ENCODE measurements at regions not wholly inside any gene's neighbourhood (a gene's known extent, or its start where the extent isn't known, plus 50 kb on each side); places are given as distances from the start of the nearest gene placed in this dataset.

DNA sequence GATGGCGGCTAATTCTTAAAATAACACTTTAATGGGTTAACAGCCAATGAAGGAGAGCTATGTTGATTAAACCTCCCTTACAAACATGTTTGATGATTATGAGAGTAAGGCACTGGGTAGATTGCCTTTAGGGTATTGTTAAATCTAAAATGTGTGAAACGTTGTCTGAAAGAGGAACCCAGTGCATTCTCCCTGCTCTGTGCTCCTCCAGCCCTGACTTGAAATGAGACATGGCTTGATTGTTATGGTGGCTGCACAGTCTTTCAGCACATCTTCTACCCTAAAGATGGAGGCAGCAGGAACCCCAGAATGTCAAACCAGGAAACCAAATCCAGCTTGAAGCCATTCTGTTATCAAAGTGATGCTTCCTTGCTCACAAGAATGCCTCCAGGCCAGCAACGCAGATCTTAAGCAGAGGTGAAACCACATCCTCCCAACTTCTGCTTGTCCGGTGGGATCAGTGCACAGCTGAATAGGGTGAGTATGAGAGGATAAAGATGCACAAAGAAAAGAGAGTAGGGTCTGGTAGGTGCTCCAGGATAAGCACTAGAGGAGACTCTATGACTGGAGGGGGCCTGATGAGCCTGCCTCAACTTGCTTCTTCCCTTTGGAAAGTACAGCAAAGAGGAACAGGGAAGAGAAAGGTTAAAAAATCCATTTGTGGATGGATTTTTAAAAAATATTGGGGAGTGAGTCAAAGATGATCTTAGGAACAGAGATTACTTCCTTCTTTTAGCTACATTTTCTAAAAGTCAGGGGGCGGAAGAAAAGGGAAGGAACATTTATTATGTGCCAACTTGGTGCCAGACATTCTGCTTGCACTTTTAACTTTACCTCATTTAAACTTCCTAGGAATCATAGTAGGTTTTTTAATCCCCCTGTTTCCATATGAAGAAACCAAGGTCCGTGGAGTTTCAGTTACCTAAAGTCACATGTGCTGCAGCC lies 523.0 kb downstream of the TXNL1 start:
- DNase-seq, result no peak

DNA sequence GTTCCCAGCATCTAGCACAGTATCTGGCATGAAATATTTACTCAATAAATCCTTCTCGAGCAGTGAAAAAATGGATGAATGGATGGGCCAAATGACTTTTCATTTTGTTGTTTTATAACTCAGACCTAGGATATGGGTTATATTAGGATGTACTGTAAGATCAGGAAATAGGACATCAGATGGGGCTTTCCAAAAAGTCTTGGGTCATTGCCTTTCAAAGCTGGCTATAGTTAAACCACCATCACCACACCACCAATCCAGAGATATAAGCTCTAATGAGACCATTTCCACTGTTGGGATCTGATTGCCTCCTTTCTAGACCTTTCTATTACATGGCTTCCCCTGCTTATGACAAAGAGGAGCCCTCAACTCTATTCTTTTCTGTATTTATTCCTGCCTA lies 525.0 kb upstream of the TCF4 start:
- no peak for DNase-seq

DNA sequence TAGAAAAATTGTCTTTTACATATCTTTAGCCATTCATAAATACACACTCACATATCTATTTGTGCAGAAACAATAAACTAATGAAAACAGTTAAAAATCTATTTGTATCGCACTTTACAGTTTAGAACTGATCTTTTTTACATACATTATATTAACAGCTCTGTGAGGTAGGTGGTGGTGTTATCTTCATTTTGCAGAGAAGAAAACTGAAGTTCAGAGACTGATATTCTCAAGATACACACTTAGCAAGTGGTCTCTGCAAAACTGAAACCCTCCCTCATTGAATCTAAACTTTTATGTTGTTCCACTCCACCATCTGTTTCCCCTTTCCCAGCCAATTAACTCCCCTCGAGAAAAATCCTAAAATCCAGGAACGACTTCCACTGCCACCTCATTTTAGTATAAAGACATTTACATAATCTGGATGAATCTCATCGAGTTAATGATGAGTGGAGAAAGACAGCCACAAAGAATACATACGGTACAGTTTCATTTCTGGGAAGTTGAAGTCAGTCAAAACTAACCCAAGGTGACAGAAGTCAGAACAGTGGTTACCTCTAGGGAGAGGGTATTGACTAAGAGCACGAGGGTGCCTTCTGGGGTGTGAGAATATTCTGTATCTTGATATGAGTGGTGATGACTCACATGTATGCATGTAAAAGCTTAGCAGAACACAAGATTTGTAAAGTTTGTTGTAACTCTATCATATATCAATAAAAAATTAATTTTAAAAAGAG lies 524.2 kb upstream of the TCF4 start:
- no peak for DNase-seq

DNA sequence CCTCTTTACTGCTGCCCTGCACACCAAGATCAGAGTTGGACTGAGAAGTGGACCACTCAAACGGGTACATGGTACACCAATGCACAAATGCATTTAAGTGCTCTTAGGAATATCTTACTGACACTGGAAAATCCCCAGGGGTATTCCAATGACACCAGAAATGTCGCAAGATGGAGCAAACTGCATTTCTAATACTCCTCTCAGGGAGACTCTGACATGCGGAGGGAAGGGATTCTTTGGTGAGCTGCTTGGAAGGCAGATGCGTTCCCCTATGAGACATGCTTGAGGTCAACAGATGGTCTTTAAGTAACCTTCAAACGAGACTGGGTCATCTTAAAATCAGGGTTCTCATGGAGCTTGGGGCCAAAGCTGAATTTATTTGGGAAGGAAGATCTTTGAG lies 521.8 kb upstream of the TCF4 start:
- DNase-seq, result no peak

DNA sequence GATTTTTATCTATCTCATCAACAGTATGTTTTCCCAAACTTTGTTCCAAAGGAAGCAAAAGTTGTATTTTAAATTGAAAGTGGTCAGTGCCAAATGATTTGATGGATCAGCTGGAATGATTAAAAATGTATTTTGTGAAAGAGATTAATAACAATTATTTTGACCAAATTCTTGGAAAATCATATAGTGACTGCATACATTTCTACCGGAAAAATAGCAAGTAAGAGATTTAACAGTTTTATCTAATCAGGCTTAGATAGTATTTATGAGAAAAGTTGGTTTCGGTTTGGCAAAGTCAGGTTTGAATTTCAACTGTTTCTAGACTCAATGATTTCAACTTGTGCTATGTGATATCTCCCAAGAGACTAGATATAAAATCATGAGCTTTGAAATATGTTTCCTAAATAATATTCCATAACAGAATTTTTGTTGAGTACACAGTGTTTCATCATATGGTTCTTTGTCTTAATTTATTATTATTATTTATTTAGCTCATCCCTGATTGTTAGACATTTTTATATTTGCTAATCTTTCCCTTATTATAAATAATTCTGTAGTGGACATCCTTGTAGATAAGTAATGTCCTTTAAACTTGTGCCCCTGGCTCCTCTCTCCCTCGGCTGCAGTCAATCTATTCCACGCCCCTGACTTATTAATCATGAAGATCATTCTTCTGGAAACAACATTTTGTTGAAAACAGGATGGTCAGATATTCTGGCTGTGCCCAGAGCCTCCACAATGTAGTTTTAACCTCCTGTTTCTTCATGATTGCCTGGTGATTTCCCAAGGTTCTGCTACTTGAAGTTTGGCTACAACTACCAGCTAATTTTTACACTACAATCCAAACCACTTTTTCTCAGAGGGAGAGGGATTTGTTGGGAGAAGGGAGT lies 520.7 kb upstream of the TCF4 start:
- no peak for DNase-seq

DNA sequence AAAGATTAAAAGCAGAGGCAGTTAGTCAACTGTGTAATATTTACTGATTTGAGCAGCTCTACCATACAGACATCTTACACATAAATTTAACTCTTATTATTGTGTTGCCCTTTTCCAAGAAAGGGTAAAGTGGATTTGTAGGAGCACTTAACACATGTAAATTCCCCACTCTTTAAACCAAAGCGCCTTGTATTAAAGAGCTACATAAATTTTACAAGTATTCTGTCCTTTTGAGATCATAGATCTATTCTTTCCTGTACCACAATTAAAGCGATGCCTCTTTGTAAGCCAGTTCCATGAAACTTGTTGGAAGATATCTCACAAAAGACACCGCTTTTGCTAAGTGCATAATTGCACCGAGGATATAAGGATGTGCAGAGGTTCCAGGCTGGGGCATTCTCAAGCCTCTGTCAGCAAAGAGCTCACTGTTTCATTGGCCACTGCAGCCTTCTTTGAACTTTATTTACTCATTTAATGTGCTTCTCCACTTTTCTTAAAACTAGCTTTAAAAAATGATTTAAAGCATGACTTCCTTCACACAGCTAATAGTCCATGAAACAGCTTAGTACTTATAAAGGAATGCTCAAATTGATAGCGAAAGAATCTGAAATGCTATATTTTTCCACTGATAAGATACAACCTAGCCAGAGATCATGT lies 520.0 kb upstream of the TCF4 start:
- no peak for DNase-seq

DNA sequence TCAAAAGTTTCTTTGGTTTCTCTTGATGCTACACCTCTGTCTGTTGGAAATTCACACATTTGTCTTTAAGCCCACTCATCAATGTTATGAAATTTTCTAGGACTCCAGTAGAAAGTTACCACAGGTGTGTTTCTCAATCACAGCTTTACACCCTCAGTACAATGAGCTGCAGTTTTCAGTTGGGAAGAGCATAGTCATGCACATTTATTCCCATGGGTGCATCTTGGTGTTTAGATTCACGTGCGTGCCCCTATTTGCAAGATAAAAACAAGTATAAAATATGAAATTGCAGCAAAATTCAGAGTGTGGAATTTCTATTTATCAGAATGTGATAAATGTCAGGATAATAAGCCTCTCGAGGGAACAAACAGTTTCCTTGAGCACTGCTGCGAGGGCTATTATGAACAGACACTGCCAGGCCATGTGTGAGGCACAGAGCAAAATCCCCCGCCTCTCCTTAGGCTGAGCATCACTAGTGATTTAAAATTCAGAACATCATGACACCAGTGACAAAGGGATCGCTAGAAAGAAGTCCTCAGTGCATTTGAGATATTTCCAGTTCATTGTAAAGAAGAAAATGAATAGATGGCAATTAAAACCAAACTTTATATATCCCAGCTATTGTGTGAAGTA lies 512.2 kb upstream of the TCF4 start:
- DNase-seq, result no peak

DNA sequence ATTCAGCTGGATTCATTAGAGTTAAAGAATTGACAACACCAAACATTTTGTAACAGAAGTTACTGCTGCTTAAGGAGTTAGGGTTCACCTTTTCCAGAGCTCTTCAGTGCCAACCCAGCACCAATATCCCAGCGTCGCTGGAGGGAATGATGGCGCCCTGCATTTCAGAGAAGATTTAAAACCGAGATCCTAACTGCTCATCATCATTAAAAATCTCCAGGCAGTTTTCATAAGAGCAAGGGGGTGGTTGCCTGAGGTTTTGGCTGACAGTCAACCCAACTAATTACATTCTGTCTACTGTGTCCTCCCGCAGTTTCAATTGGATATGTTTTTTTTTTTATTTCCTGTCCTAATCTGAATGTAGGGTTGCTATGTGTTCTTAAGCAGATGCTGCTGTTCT lies 509.6 kb upstream of the TCF4 start:
- DNase-seq, result no peak

DNA sequence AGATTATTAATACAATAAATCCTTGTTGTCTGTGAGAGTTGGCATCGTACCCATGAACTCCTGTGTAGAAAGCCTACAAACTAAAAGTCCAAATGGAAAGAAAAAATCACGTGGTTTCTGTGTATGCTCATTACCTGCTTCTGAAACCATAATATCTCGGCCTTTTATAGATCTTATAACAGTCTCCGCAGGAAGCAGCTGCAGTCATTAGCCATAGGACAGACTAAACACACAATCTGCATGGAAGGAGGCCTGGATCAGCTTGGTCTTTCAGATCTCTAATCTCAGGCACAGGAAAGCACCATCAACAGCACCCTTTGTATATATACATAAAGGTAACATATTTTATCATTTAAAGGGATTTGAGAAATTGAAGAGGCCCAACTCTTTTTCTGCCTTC lies 508.9 kb upstream of the TCF4 start:
- no peak for DNase-seq

DNA sequence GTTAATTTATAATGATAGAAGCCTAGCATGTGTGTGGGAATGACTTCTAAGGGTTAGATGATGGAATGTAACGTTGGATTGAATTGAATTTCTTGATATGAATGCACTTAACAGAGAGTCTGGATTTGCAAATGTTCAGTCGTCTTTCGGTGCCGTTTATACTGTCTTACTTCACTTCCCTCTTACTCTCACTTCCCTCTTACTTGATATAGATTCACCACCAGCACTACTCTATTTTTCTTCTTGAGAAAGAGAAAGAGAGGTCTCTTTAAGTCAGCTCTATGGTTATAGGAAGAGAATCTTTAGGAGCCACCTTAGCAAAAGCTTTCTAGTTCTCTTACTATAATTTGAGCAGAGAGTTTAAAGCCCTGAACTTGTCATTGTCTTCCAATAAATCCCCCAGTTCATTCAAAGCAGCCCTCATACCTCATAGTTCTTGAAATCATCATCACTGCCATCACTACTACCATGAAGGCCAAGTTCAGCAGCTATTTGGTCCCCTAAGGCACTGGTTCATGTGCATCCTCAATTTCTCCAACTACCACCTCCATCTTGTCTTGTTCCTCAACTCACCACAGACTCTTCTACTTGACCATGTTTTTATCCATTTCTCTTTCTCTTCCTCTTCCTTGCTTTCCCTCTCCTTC lies 501.7 kb upstream of the TCF4 start:
- DNase-seq, result no peak

DNA sequence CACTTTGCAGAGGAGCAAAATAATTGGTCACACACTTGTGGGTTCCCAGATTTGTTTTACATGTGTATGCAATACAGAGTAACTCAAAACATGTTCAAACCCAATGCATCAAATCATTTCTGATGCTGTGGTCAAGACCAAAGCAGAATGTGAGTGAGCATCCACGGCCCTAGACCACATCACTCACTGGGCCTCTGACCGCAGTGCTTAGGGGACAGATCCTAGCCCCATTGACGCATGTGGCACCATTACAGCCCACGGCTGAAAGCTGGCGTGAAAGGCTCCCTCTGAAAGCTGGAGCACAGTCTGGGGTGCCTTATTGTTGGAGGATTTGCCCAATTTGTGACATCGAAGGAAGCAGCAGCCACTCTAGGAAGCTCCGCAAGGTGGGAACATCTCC lies 498.8 kb upstream of the TCF4 start:
- DNase-seq, result no peak

DNA sequence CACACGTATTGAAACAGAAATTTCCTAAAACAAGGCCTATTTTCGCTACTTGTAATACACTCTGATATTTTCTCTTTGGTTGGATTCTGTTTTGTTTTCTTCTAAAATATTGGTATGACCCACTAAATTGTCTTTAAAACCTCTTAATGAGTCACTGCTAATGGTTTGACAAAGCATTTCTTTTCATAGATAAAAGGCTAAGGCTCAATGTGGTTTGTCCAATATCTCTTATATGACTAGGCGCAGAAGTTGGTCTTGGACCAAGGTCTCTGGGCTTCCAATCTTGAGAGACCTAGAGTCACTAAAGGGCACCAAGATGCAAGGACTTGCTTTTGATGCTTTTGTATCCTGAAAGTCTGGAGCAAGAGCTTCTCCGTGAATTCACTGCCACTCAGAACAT lies 498.2 kb upstream of the TCF4 start:
- DNase-seq, result no peak

DNA sequence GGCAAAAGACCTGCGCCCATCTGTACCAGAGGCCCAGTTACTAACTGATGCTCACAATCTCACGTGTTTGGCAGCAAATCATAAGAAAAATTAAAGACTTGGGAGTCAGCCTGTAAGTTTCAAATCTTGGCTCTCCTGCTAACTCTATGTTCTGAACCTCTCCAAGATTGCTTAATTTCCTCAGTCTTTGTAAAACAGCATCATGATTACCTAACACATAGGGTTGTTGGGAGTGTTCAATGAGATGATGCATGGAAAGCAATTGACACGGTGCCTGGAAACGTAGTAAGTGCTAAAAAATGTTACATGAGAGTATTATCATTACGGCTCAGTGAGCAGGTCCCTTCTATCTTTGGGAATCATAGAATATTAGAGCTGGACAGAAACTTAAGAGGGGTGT lies 497.6 kb upstream of the TCF4 start:
- no peak for DNase-seq

DNA sequence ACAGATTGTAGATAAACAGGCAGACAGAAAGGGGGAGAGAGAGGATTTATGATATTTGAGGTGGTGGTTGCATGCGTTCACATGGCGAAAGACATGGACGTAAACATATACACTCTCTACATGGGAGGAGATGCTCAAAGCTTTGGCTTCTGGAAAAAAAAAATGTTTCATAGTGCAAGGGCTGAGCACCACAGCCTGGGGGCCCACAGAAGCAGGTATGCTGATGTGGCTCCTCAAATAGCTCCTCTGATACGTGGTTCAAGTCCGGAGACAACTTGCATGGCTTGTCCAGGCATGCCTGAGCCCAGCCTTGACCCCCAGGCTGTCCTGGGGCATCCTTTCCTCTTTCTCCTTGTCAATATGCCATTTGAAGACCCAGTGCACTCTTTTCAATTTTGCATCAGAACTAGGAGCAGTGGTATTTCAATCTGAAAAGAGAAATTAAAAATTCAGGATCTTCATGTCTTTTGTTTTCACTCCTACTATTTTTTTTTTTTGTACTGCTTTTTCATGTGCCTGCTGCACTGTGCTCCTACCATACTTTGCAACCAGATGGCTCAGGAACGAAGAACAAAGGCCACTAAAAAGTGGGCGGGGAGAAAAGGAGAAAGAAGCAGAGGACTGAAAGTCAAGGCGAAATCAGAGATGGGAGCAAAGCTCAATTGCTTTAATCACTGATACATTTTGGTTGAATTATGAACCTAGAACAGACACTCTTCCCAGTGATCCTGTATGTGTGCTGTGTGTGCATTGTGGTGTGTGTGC lies 495.7 kb upstream of the TCF4 start:
- no peak for DNase-seq

DNA sequence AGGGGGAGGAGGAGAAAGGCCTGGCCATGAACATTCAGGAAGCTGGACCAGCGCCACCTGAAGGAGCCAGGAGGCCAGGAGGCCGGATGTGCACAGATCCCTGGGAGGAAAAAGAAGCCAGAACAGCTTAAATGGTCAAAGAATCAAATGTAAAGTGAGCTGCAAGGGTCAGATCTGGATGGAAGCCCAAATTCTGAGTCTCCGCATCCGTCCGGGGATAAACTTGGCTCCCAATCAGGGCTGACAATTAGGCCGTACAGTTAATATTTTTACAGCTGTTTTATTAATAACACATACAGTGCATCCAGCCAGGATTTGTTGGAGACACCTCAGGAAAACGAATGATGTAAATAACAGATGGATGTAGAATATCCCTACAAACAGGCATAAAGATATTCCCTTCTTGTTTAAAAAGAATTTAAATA lies 495.1 kb upstream of the TCF4 start:
- no peak for DNase-seq

DNA sequence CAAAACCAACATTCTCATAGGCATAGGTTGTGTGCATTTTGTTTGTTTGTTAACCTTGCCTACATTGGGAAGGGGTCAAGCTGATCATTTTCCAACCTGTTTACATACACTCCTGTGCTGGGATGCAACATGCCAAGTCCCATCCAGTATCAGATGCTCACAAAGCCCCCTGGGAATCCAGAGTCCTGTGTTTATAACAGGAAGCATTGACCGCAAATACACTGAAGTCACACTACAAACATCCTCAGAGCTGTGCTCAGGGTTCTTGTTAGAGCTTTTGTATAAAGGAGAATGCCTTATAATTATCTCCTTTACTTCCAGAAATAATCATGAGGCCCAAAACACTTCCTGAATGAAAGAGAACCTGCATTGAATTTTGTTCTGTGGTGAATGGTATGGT lies 488.7 kb upstream of the TCF4 start:
- no peak for DNase-seq

DNA sequence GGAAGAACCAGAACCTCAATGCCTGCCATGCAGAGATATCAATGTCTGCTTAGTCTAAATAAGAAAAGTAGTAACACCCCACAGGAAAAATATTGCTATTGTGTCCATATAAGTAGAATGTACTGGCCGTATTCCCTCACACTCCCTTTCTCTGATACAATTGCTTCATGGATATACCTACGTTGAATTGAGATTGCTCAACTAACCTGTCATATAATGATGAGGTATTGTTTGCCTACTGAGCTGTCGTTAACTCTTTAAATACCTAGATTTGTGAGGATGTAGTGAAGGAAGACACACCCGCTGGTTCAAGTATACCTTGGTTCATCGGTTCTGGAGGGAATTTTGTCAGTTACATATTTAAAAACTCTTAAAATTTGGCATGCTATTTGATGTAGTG lies 480.7 kb upstream of the TCF4 start:
- DNase-seq, result no peak

DNA sequence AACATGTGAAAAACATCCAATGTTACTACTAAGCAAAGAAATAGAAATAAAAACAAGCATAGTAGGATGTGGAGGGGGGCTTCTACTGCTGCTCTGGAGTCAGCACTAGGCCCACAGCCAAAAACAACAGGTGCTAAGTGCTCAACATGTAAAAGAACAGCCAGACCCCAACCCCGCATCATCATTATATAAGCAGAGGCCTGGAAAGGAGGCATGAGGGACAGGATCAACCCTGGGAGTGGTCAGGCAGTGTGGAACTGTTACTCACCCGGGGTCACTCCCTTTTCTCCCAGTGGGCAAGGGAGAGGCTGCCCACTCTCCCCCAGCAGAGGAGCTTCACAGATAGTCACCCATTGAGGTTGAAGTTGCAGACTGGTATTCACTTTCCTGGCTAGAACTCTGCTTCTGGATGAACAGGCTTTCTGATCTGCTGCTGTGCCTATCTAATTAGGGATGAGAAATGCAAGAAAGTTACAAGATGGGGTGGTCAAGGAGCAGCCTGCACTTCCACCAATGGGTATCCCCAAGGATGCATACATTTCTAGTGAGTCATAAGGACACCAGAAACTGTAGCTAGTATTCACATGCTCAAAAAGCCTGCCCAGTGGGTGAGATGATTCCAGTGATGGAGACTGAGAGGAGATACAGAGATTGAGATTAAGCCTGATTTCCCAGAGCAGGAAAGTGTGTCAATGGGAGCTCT lies 480.1 kb upstream of the TCF4 start:
- no peak for DNase-seq

DNA sequence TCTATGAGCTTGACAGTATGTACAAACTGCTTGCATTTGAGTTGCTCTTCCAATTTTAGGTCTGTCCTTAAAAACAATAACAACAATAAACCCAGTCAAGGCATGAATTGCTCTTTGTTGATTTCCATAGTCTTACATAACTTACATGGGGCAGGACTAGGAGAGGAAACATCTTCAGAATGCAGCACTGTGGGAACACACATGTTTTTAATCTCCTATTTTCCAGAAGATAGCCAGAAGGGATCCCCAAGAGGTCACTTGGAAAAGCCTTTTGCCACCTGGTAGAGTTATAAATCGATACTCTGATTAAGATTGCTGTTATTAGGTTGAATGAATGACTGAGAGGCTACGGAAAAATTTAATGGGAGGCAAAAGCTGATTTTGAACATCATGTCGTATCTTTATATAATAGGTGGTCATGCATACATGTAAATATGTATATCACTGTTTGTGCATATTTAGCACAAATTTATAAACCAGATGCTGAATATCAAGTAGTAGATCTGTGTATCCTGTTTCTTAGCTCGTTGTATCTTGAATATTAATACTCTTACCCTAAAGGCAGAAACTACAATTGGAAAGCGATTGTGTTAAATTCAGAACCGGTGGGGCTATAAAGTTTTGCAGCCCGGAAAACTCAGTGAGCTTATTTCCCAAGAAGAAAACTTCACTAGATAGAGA lies 479.4 kb upstream of the TCF4 start:
- DNase-seq, result no peak

Data from NCI-H748 treated with DMSO at 0.1 percent for 48 hours (cell line).